Right lobe of liver (tissue), 6 donors: ENCODE measurements at regions not wholly inside any gene's neighbourhood (a gene's known extent, or its start where the extent isn't known, plus 50 kb on each side); places are given as distances from the start of the nearest gene placed in this dataset.

ENCODE experiments used
- ATAC-seq, 4 donors: fragments of 200-7000 bp; cut with Tn5 transposase; one replicate each; pipeline ENCODE4 v1.9.1; 2020; ENCODE audit warnings: mild to moderate bottlenecking in 4 of 4, moderate library complexity in 4 of 4
- DNase-seq, 3 donors: peaks; one replicate each; pipeline ENCODE4 v3.0.0-alpha.2; 2020
- H3K27ac ChIP-seq, 3 donors: fragments of 200-600 bp; one replicate each; pipeline ENCODE4 v1.8.0; 2022
- H3K27me3 ChIP-seq, 2 donors: fragments of 200-600 bp; one replicate each; pipeline ENCODE4 v1.8.0; 2022
- H3K36me3 ChIP-seq, 4 donors: fragments of 200-600 bp; sonication (generic) in 1 of 4; one replicate each; pipeline versions ENCODE4 v1.5.1 to v1.8.0; 2017 to 2022; ENCODE audit warnings: control low read depth in 1 of 4
- H3K4me1 ChIP-seq, 4 donors: fragments of 200-600 bp; sonication (generic) in 1 of 4; one replicate each; pipeline versions ENCODE4 v1.5.1 to v1.8.0; 2017 to 2022; ENCODE audit warnings: control low read depth in 1 of 4
- H3K4me3 ChIP-seq, 3 donors: fragments of 200-600 bp; one replicate each; pipeline ENCODE4 v1.8.0; 2022
- H3K9me3 ChIP-seq, 4 donors: fragments of 200-600 bp; sonication (generic) in 1 of 4; one replicate each; pipeline versions ENCODE4 v1.5.1 to v1.8.0; 2017 to 2022; ENCODE audit warnings: control low read depth in 1 of 4
- POLR2A ChIP-seq: fragments of 450-650 bp; IDR thresholded peaks from one replicate; pipeline ENCODE4 v1.6.1; 2017; ENCODE audit warnings: antibody characterized with exemption, mild to moderate bottlenecking
- WGBS: methylation state at CpG from one replicate; pipeline ENCODE4 v1.1.6; 2018; ENCODE audit warnings: low coverage, low lambda C conversion rate; ENCODE audit not compliant: insufficient coverage; ENCODE audit errors: missing lambda C conversion rate; 5-methylcytosine and 5-hydroxymethylcytosine counted together
- intact Hi-C, 2 donors: fragments of 100-400 bp; cut with DNase I; formaldehyde crosslinking; loops; one replicate each; pipeline versions ENCODE4 v1.11.2 to v1.14.1; 2022
- TF ChIP-seq, protein P1 (sequence below), 4 donors: fragments of 200-600 bp in 3 of 4; fragments of 450-650 bp in 1 of 4; IDR thresholded peaks; one replicate each; pipeline versions ENCODE4 v1.5.1 to v1.8.0; 2016 to 2022; ENCODE audit warnings: antibody characterized with exemption in 4 of 4, mild to moderate bottlenecking in 2 of 4
- donor health status: DM: no; HTN: yes; CAD: no.
- donor health status: DM: no; HTN: no; CAD: no.
- donor health status: DM: no; HTN: no; CAD: no.
- donor health status: DM: no; HTN: yes; CAD: no.
- donor health status: DM: no; HTN: yes; CAD: no.

DNA sequence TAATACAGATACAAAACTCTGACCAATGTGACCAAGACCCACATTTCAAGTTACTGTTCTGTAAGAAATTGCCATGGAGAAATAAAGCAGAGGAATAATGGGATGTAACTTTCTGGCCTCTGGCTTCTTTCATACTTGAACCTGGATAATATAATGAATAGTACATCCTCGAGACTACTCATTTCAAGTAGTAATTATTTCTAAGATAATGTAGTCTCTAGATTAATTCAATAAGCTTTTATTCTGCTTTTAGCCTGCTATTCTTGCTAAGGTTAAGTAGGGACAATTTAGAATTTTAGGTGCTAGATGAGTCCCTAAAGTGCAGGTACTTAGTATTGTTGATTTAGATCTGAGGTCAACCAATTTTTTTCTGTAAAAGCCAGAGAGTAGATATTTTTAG is 178.7 kb upstream of the IL15 start:
- no peak for TF ChIP-seq POLR2A
- TF ChIP-seq, protein P1, sequence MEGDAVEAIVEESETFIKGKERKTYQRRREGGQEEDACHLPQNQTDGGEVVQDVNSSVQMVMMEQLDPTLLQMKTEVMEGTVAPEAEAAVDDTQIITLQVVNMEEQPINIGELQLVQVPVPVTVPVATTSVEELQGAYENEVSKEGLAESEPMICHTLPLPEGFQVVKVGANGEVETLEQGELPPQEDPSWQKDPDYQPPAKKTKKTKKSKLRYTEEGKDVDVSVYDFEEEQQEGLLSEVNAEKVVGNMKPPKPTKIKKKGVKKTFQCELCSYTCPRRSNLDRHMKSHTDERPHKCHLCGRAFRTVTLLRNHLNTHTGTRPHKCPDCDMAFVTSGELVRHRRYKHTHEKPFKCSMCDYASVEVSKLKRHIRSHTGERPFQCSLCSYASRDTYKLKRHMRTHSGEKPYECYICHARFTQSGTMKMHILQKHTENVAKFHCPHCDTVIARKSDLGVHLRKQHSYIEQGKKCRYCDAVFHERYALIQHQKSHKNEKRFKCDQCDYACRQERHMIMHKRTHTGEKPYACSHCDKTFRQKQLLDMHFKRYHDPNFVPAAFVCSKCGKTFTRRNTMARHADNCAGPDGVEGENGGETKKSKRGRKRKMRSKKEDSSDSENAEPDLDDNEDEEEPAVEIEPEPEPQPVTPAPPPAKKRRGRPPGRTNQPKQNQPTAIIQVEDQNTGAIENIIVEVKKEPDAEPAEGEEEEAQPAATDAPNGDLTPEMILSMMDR (IDR thresholded peaks at IDR 0.05), result no peak
- H3K27me3 ChIP-seq, result no peaks in the 10 kb centered on the region
- H3K4me3 ChIP-seq, result no peak overlapping the region
- no peaks in the 10 kb centered on the region for H3K36me3 ChIP-seq
- ATAC-seq (no peak), DNase-seq (no peak)
- H3K9me3 ChIP-seq, result no peaks in the 10 kb centered on the region
- 70% methylated on average over 1 of the region's 1 CpG for WGBS
- intact Hi-C loops, result no loop called here
- H3K27ac ChIP-seq, result no peak overlapping the region
- no peaks in the 10 kb centered on the region for H3K4me1 ChIP-seq

DNA sequence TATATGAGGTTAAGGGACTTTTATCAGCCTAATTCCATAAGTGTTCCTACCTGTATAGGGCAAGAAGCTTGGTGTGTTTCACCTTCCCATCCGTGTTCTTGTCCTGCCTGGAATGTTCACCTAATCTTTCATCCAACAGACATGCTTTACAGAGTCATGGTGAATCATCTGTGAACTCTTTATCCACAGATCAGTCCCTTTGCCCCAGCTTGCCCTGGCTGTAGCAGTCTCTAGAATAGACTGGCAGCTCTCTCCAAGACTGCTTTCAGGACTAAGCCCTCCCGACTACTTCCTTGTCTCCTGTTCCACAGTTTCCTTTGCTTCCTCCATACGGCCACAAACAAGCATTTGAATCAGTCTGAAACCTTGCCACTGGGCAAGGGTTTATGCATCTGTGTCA is 177.9 kb upstream of the IL15 start:
- Histone ChIP-seq H3K36me3 (no peaks in the 10 kb centered on the region), H3K4me1 (no peaks in the 10 kb centered on the region), H3K27me3 (no peaks in the 10 kb centered on the region), H3K9me3 (no peaks in the 10 kb centered on the region), H3K4me3 (no peak overlapping the region), H3K27ac (no peak overlapping the region)
- intact Hi-C loops, result no loop called here
- DNase-seq (no peak), ATAC-seq (no peak)
- TF ChIP-seq, protein P1 (IDR thresholded peaks at IDR 0.05), result no peak
- TF ChIP-seq POLR2A, result no peak
- 43% methylated on average over 3 of the region's 3 CpGs for WGBS

DNA sequence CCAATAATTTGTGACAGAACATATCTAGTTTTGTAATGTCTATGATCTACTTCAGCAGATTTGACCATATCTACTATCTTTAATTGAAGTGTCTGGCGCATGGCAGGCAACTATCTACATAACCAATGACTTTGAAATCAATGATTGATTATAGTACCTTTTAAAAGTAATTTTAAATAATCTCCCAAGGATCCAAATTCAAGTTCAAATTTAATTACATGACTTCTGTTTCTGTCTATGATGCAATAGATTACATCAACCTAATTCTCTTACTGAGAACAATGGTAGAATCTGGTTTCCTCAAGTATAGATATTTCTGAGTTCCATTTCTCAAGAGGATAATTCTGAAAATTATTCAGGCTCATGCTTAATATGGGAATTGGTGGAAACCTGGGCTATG is 177.4 kb upstream of the IL15 start:
- no peaks in the 10 kb centered on the region for H3K9me3 ChIP-seq
- H3K4me1 ChIP-seq, result no peaks in the 10 kb centered on the region
- no peaks in the 10 kb centered on the region for H3K27me3 ChIP-seq
- H3K36me3 ChIP-seq, result no peaks in the 10 kb centered on the region
- no peak for DNase-seq
- H3K4me3 ChIP-seq, result no peak overlapping the region
- TF ChIP-seq, protein P1 (IDR thresholded peaks at IDR 0.05), result no peak
- no peak for TF ChIP-seq POLR2A
- intact Hi-C loops, result no loop called here
- H3K27ac ChIP-seq, result no peak overlapping the region
- ATAC-seq, result no peak
- 100% methylated on average over 1 of the region's 1 CpG for WGBS

DNA sequence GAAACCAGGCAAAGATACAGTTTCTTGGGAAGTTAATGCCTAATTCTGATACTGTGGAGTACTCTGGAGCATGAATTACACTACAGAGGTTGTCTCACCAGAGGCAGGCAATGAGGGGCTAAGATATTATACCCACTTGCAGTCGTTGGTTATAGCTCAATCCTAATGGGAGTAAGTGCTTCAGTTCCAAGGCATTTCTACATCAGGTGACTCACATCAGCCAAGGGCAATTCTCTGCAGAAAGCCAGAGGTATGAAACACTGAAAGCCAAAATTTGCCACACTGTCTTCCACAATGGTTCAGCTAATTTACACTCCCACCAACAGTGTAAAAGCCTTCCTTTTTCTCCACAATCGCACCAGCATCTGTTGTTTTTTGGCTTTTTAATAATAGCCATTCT is 174.0 kb upstream of the IL15 start:
- Histone ChIP-seq H3K36me3 (no peaks in the 10 kb centered on the region), H3K27me3 (no peaks in the 10 kb centered on the region), H3K9me3 (no peaks in the 10 kb centered on the region), H3K4me3 (no peak overlapping the region), H3K27ac (no peak overlapping the region), H3K4me1 (no peaks in the 10 kb centered on the region)
- no peak for DNase-seq
- intact Hi-C loops, result no loop called here
- 75% methylated on average over 1 of the region's 2 CpGs for WGBS
- no peak for ATAC-seq
- TF ChIP-seq, protein P1 (IDR thresholded peaks at IDR 0.05), result no peak
- TF ChIP-seq POLR2A, result no peak

DNA sequence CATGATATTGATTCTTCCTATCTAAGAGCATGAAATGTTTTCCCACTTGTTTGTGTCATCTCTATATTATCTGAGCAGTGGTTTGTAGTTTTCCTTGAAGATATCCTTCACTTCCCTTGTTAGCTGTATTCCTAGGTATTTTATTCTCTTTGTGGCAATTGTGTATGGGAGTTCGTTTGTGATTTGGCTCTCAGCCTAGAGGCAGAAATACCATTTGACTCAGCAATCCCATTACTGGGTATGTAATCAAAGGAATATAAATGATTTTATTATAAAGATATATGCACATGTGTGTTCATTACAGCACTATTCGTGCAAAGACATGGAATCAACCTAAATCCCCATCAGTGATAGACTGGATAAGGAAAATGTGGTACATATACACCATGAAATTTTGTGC is 172.7 kb upstream of the IL15 start:
- no peak overlapping the region for H3K27ac ChIP-seq
- ATAC-seq (no peak), DNase-seq (no peak)
- no peaks in the 10 kb centered on the region for H3K4me1 ChIP-seq
- intact Hi-C loops, result no loop called here
- WGBS, result 41% methylated on average over 2 of the region's 2 CpGs
- no peaks in the 10 kb centered on the region for H3K36me3 ChIP-seq
- no peak for TF ChIP-seq POLR2A
- TF ChIP-seq, protein P1 (IDR thresholded peaks at IDR 0.05), result no peak
- H3K9me3 ChIP-seq, result no peaks in the 10 kb centered on the region
- no peak overlapping the region for H3K4me3 ChIP-seq
- no peaks in the 10 kb centered on the region for H3K27me3 ChIP-seq
